IMR-90 (cell line): ENCODE measurements at regions not wholly inside any gene's neighbourhood (a gene's known extent, or its start where the extent isn't known, plus 50 kb on each side); places are given as distances from the start of the nearest gene placed in this dataset.

ENCODE experiments used
- ATAC-seq: fragments of 200-7000 bp; cut with Tn5 transposase; 2 replicates; pipeline ENCODE4 v1.9.1; 2020; ENCODE audit warnings: low read depth, mild to moderate bottlenecking, moderate library complexity
- BruUV-seq: library from RNA; stranded (reverse); fragments of 400-500 nt; replicated peaks from 2 replicates; lab custom pipeline; 2021; lab: Mats Ljungman, UMichigan
- CTCF ChIA-PET: fragments of 300-600 bp; formaldehyde crosslinking; extraction: SDS; loops from one replicate; lab custom pipeline; 2021; ENCODE audit warnings: antibody characterized with exemption; lab: Yijun Ruan, JAX
- POLR2A ChIA-PET: fragments of 300-600 bp; sonication (Branson Sonifier 250); formaldehyde crosslinking; loops from one replicate; lab custom pipeline; 2022; ENCODE audit warnings: antibody characterized with exemption; ENCODE audit not compliant: unreplicated experiment; lab: Charles Lee
- DNase-seq: peaks from one replicate; pipeline ENCODE4 v3.0.0; 2013
- H2AFZ ChIP-seq: replicated peaks from 2 replicates; pipeline ENCODE3; 2013; ENCODE audit warnings: low read length, mild to moderate bottlenecking; ENCODE audit not compliant: poor library complexity
- H2AK5ac ChIP-seq: 2 replicates; pipeline ENCODE4 v1.6.1; 2013; ENCODE audit warnings: low read depth, low read length, inconsistent platforms
- H2AK9ac ChIP-seq: replicated peaks from 2 replicates; pipeline ENCODE3; 2013; ENCODE audit warnings: mild to moderate bottlenecking, low read depth, low read length, moderate library complexity; ENCODE audit not compliant: poor library complexity
- H2BK120ac ChIP-seq: 2 replicates; pipeline ENCODE4 v1.6.1; 2013; ENCODE audit warnings: low read depth, low read length, inconsistent platforms
- H2BK15ac ChIP-seq: 3 replicates; pipeline ENCODE4 v1.6.1; 2013; ENCODE audit warnings: low read depth, low read length, inconsistent platforms
- H2BK20ac ChIP-seq: 2 replicates; pipeline ENCODE4 v1.6.1; 2013; ENCODE audit warnings: low read depth, mild to moderate bottlenecking, inconsistent platforms, low read length, moderate library complexity
- H2BK5ac ChIP-seq: 2 replicates; pipeline ENCODE4 v1.6.1; 2013; ENCODE audit warnings: mild to moderate bottlenecking, low read depth, low read length, inconsistent platforms; ENCODE audit not compliant: poor library complexity, severe bottlenecking
- H3K14ac ChIP-seq: replicated peaks from 2 replicates; pipeline ENCODE4 v1.6.1; 2013; ENCODE audit warnings: low read depth, low read length, inconsistent platforms
- H3K18ac ChIP-seq: 2 replicates; pipeline ENCODE4 v1.6.1; 2013; ENCODE audit warnings: low read depth, low read length, control low read depth
- H3K23ac ChIP-seq: 2 replicates; pipeline ENCODE4 v1.6.1; 2013; ENCODE audit warnings: low read depth, low read length, inconsistent platforms
- H3K27ac ChIP-seq: 2 replicates; pipeline ENCODE4 v1.5.1; 2013; ENCODE audit warnings: mild to moderate bottlenecking, control low read depth, low read length; ENCODE audit not compliant: insufficient read depth
- H3K27me3 ChIP-seq: 2 replicates; pipeline ENCODE4 v1.6.1; 2013; ENCODE audit warnings: low read length; ENCODE audit not compliant: control insufficient read depth, insufficient read depth
- H3K36me3 ChIP-seq: 2 replicates; pipeline ENCODE4 v1.6.1; 2013; ENCODE audit warnings: low read length, mixed read lengths; ENCODE audit not compliant: control insufficient read depth, insufficient read depth
- H3K4ac ChIP-seq: 2 replicates; pipeline ENCODE4 v1.6.1; 2013; ENCODE audit warnings: low read depth, low read length, inconsistent platforms
- H3K4me1 ChIP-seq: 2 replicates; pipeline ENCODE4 v1.6.1; 2013; ENCODE audit warnings: low read length, mixed read lengths; ENCODE audit not compliant: control insufficient read depth, insufficient read depth
- H3K4me2 ChIP-seq: 2 replicates; pipeline ENCODE4 v1.6.1; 2013; ENCODE audit warnings: low read depth, mild to moderate bottlenecking, control low read depth, low read length, moderate library complexity
- H3K4me3 ChIP-seq: 2 replicates; pipeline ENCODE4 v1.5.1; 2013; ENCODE audit warnings: low read depth, mild to moderate bottlenecking, control low read depth, low read length, moderate library complexity; ENCODE audit not compliant: insufficient read depth
- H3K56ac ChIP-seq: 2 replicates; pipeline ENCODE4 v1.6.1; 2013; ENCODE audit warnings: low read length, inconsistent platforms; ENCODE audit not compliant: insufficient read depth; ENCODE audit errors: extremely low read depth
- H3K79me1 ChIP-seq, 2 experiments: 2 replicates each; pipeline ENCODE4 v1.6.1; 2013; ENCODE audit warnings: low read length in 2 of 2, inconsistent platforms in 1 of 2, low read depth in 1 of 2
- H3K9ac ChIP-seq: 2 replicates; pipeline ENCODE4 v1.6.1; 2013; ENCODE audit warnings: low read depth, low read length, control low read depth
- H3K9me1 ChIP-seq: 2 replicates; pipeline ENCODE4 v1.6.1; 2013; ENCODE audit warnings: low read length, inconsistent platforms; ENCODE audit not compliant: insufficient read depth
- H3K9me3 ChIP-seq: 2 replicates; pipeline ENCODE4 v1.6.1; 2013; ENCODE audit warnings: low read length; ENCODE audit not compliant: control insufficient read depth, insufficient read depth
- H4K20me1 ChIP-seq: 2 replicates; pipeline ENCODE4 v1.6.1; 2013; ENCODE audit warnings: low read length, inconsistent platforms; ENCODE audit not compliant: insufficient read depth
- H4K5ac ChIP-seq: 2 replicates; pipeline ENCODE4 v1.6.1; 2013; ENCODE audit warnings: mild to moderate bottlenecking, low read depth, low read length, control low read depth
- H4K8ac ChIP-seq, 2 experiments: 2 replicates each; pipeline ENCODE4 v1.6.1; 2013; ENCODE audit warnings: low read depth in 2 of 2, low read length in 2 of 2, control low read depth in 1 of 2, inconsistent platforms in 1 of 2
- H4K91ac ChIP-seq: 2 replicates; pipeline ENCODE4 v1.6.1; 2013; ENCODE audit warnings: low read depth, low read length, inconsistent platforms; ENCODE audit not compliant: insufficient read depth
- BHLHE40 ChIP-seq: fragments of 150-350 bp; IDR thresholded peaks from 2 replicates; pipeline ENCODE4 v1.6.1; 2016; ENCODE audit warnings: mild to moderate bottlenecking, low read depth, low read length
- CHD1 ChIP-seq: IDR thresholded peaks from 2 replicates; pipeline ENCODE4 v1.6.1; 2012; ENCODE audit warnings: low read depth, low read length, improper control_type of control experiment
- ELK1 ChIP-seq: fragments of 150-350 bp; IDR thresholded peaks from 2 replicates; pipeline ENCODE4 v1.6.1; 2016; ENCODE audit warnings: low read depth, mild to moderate bottlenecking, low read length, moderate library complexity, borderline replicate concordance
- MAFK ChIP-seq: IDR thresholded peaks from 2 replicates; pipeline ENCODE4 v1.6.1; 2012; ENCODE audit warnings: low read depth, low read length, improper control_type of control experiment
- MAZ ChIP-seq: IDR thresholded peaks from 2 replicates; pipeline ENCODE4 v1.6.1; 2012; ENCODE audit warnings: low read depth, mild to moderate bottlenecking, low read length, improper control_type of control experiment, moderate library complexity, borderline replicate concordance
- RAD21 ChIP-seq: IDR thresholded peaks from 2 replicates; pipeline ENCODE4 v1.6.1; 2012; ENCODE audit warnings: low read length, improper control_type of control experiment
- RFX5 ChIP-seq: IDR thresholded peaks from 2 replicates; pipeline ENCODE4 v1.8.0; 2012; ENCODE audit warnings: low read depth, mild to moderate bottlenecking, low read length, moderate library complexity
- SMC3 ChIP-seq: fragments of 150-350 bp; IDR thresholded peaks from 2 replicates; pipeline ENCODE4 v1.6.1; 2016; ENCODE audit warnings: low read depth, mild to moderate bottlenecking, antibody characterized with exemption, low read length, moderate library complexity
- WGBS, 2 experiments: methylation state at CpG; one replicate each; pipeline versions ENCODE4 v1.1.5 to v1.1.7; 2013; ENCODE audit warnings: missing lambda C conversion rate in 2 of 2; ENCODE audit not compliant: insufficient read length in 1 of 2; ENCODE audit errors: extremely low coverage in 2 of 2; 5-methylcytosine and 5-hydroxymethylcytosine counted together
- dilution Hi-C: fragments of 300-500 bp; cut with HindIII; formaldehyde crosslinking; loops from one replicate; pipeline ENCODE4 v1.14.3; 2018; ENCODE audit warnings: low sequenced_read_pairs; ENCODE audit not compliant: unreplicated experiment
- in situ Hi-C: fragments of 300-500 bp; cut with MboI; formaldehyde crosslinking; loops from 3 replicates; pipeline ENCODE4 v1.14.3; 2019; ENCODE audit warnings: low sequenced_read_pairs, inconsistent platforms, mixed read lengths
- intact Hi-C: fragments of 100-400 bp; cut with micrococcal nuclease; formaldehyde crosslinking; loops from 2 replicates; pipeline ENCODE4 v1.10.0; 2022

- Histone ChIP-seq H3K36me3 (no peaks in the 10 kb centered on the region), H3K4me2 (no peak overlapping the region), H3K27ac (no peak overlapping the region), H3K4me1 (peaks cover 2% of the 10 kb centered on the region; the same call in 1 of the 2 replicates), H2BK20ac (no peak overlapping the region), H4K20me1 (no peaks in the 10 kb centered on the region), H2AK5ac (no peak overlapping the region), H3K18ac (no peak overlapping the region), H2BK15ac (no peak overlapping the region), H3K4ac (no peak overlapping the region), H2BK5ac (no peak overlapping the region), H2BK120ac (no peak overlapping the region), H3K9ac (no peak overlapping the region), H4K5ac (no peak overlapping the region), H3K4me3 (no peak overlapping the region), H4K8ac (no peak overlapping the region), H3K23ac (no peak overlapping the region), H4K91ac (no peak overlapping the region), H3K56ac (no peak overlapping the region), H2AFZ (no peak overlapping the region), H3K9me3 (no peaks in the 10 kb centered on the region; the same call in 1 of the 2 replicates), H3K14ac (no peak overlapping the region), H3K79me1 (no peaks in the 10 kb centered on the region), H3K27me3 (peaks cover 17% of the 10 kb centered on the region), H2AK9ac (no peak overlapping the region), H3K9me1 (no peaks in the 10 kb centered on the region)
- ATAC-seq, result no peak
- no peak for TF ChIP-seq CHD1
- no peak for TF ChIP-seq MAFK
- no peak for TF ChIP-seq RAD21
- no peak for TF ChIP-seq ELK1
- no peak for TF ChIP-seq MAZ
- TF ChIP-seq BHLHE40, result no peak
- TF ChIP-seq SMC3, result no peak
- no peak for TF ChIP-seq RFX5
- no TSS peak for BruUV-seq
- WGBS, 2 experiments, result 86% methylated on average over 7 of the region's 10 CpGs; no CpG with 5 or more reads in 1 of the 2 experiments
- dilution Hi-C loops, result no loop called here
- POLR2A ChIA-PET, result no interaction called here
- no peak for DNase-seq
- intact Hi-C loops, result loop anchor here (5.0 to 10.0 kb wide), 5 partner anchors 120 to 972 kb away; partner anchors contain the start of genes PTPN4 and RALB
- CTCF ChIA-PET, result interaction anchor here (0.6 to 1.5 kb wide), 4 partner anchors 124 to 854 kb away, joined by 3 to 7 read pairs (median 4); no protein-coding TSS in a partner anchor
- in situ Hi-C loops, result loop anchor here (5.0 to 25.0 kb wide), 3 partner anchors 335 to 940 kb away; no protein-coding TSS in a partner anchor
Measured at GRCh38 chr2:120677221-120677620, 58.4 kb upstream of the GLI2 start.
